ENCODE measurements at regions not wholly inside any gene's neighbourhood (a gene's known extent, or its start where the extent isn't known, plus 50 kb on each side); places are given as distances from the start of the nearest gene placed in this dataset.

- Histone ChIP-seq H3K9me3 (ENCODE audit: control insufficient read depth, low read length) (no peaks in the 10 kb centered on the region), H2BK120ac (ENCODE audit: low read depth, low read length) (no peak overlapping the region), H3K4me1 (ENCODE audit: control insufficient read depth, insufficient read depth, low read depth, low read length) (no peaks in the 10 kb centered on the region), H3K36me3 (ENCODE audit: control insufficient read depth in 1 of 2, insufficient read depth in 2 of 2, low read depth in 1 of 2, low read length in 2 of 2) (peaks cover 4 to 24% of the 10 kb centered on the region in 2 experiments), H3K27ac (ENCODE audit: low read length, poor library complexity, severe bottlenecking) (no peak overlapping the region), H3K27me3 (ENCODE audit: control insufficient read depth in 1 of 2, insufficient read depth in 1 of 2, low read length in 2 of 2) (no peaks in the 10 kb centered on the region), H3K14ac (ENCODE audit: low read length in 2 of 2) (no peak overlapping the region), H3K18ac (ENCODE audit: low read depth in 1 of 2, low read length in 2 of 2) (no peak overlapping the region), H2BK5ac (ENCODE audit: low read depth, low read length, poor library complexity, severe bottlenecking) (no peak overlapping the region), H2BK15ac (ENCODE audit: low read depth, poor library complexity, severe bottlenecking) (no peak overlapping the region), H2AFZ (ENCODE audit: low read depth, low read length) (no peak overlapping the region), H3K4ac (ENCODE audit: low read depth in 1 of 2, low read length in 2 of 2) (no peak overlapping the region), H3K23ac (ENCODE audit: low read length in 2 of 2) (no peak overlapping the region), H3K4me3 (ENCODE audit: insufficient read depth in 1 of 2, low read depth in 1 of 2, low read length in 2 of 2) (no peak overlapping the region), H4K91ac (ENCODE audit: low read length) (no peak overlapping the region), H3K9ac (ENCODE audit: low read length) (no peak overlapping the region), H3K4me2 (ENCODE audit: low read length, poor library complexity, severe bottlenecking) (no peak overlapping the region), H2AK5ac (ENCODE audit: low read length, severe bottlenecking) (no peak overlapping the region), H3K79me1 (replicated peaks; ENCODE audit: low read length, poor library complexity, severe bottlenecking) (peaks cover 25% of the 10 kb centered on the region), H4K8ac (ENCODE audit: low read length) (no peak overlapping the region), H2BK12ac (ENCODE audit: low read length in 2 of 2) (no peak overlapping the region)
- 98% methylated on average over 2 of the region's 4 CpGs for WGBS
- no peak for DNase-seq
Observed at GRCh38 chr13:73996569-73996968, 137.6 kb downstream of the KLF12 start.

GRCh38 chr13:73995736-73996135, 138.5 kb downstream of the KLF12 start:
- WGBS, result 97% methylated on average over 2 of the region's 2 CpGs
- Histone ChIP-seq H2BK15ac (ENCODE audit: low read depth, poor library complexity, severe bottlenecking) (no peak overlapping the region), H2AFZ (ENCODE audit: low read depth, low read length) (no peak overlapping the region), H3K18ac (ENCODE audit: low read depth in 1 of 2, low read length in 2 of 2) (no peak overlapping the region), H2AK5ac (ENCODE audit: low read length, severe bottlenecking) (no peak overlapping the region), H3K9me3 (ENCODE audit: control insufficient read depth, low read length) (no peaks in the 10 kb centered on the region), H4K8ac (ENCODE audit: low read length) (no peak overlapping the region), H3K27ac (ENCODE audit: low read length, poor library complexity, severe bottlenecking) (no peak overlapping the region), H2BK12ac (ENCODE audit: low read length in 2 of 2) (no peak overlapping the region), H4K91ac (ENCODE audit: low read length) (no peak overlapping the region), H3K27me3 (ENCODE audit: control insufficient read depth in 1 of 2, insufficient read depth in 1 of 2, low read length in 2 of 2) (no peaks in the 10 kb centered on the region), H3K23ac (ENCODE audit: low read length in 2 of 2) (no peak overlapping the region), H3K36me3 (ENCODE audit: control insufficient read depth in 1 of 2, insufficient read depth in 2 of 2, low read depth in 1 of 2, low read length in 2 of 2) (peaks cover 4 to 24% of the 10 kb centered on the region in 2 experiments), H3K4ac (ENCODE audit: low read depth in 1 of 2, low read length in 2 of 2) (no peak overlapping the region), H3K79me1 (replicated peaks; ENCODE audit: low read length, poor library complexity, severe bottlenecking) (peaks cover 23% of the 10 kb centered on the region), H2BK5ac (ENCODE audit: low read depth, low read length, poor library complexity, severe bottlenecking) (no peak overlapping the region), H3K4me3 (ENCODE audit: insufficient read depth in 1 of 2, low read depth in 1 of 2, low read length in 2 of 2) (no peak overlapping the region), H3K9ac (ENCODE audit: low read length) (no peak overlapping the region), H3K4me1 (ENCODE audit: control insufficient read depth, insufficient read depth, low read depth, low read length) (no peaks in the 10 kb centered on the region), H3K14ac (ENCODE audit: low read length in 2 of 2) (no peak overlapping the region), H3K4me2 (ENCODE audit: low read length, poor library complexity, severe bottlenecking) (no peak overlapping the region), H2BK120ac (ENCODE audit: low read depth, low read length) (no peak overlapping the region)
- no peak for DNase-seq

- Histone ChIP-seq H3K27me3 (ENCODE audit: control insufficient read depth in 1 of 2, insufficient read depth in 1 of 2, low read length in 2 of 2) (no peaks in the 10 kb centered on the region), H4K91ac (ENCODE audit: low read length) (no peak overlapping the region), H3K36me3 (ENCODE audit: control insufficient read depth in 1 of 2, insufficient read depth in 2 of 2, low read depth in 1 of 2, low read length in 2 of 2) (peaks cover 4 to 24% of the 10 kb centered on the region in 2 experiments), H2BK15ac (ENCODE audit: low read depth, poor library complexity, severe bottlenecking) (no peak overlapping the region), H3K27ac (ENCODE audit: low read length, poor library complexity, severe bottlenecking) (no peak overlapping the region), H3K79me1 (replicated peaks; ENCODE audit: low read length, poor library complexity, severe bottlenecking) (peaks cover 24% of the 10 kb centered on the region), H4K8ac (ENCODE audit: low read length) (no peak overlapping the region), H2AFZ (ENCODE audit: low read depth, low read length) (no peak overlapping the region), H3K9me3 (ENCODE audit: control insufficient read depth, low read length) (no peaks in the 10 kb centered on the region), H3K9ac (ENCODE audit: low read length) (no peak overlapping the region), H2AK5ac (ENCODE audit: low read length, severe bottlenecking) (no peak overlapping the region), H3K18ac (ENCODE audit: low read depth in 1 of 2, low read length in 2 of 2) (no peak overlapping the region), H2BK5ac (ENCODE audit: low read depth, low read length, poor library complexity, severe bottlenecking) (no peak overlapping the region), H3K23ac (ENCODE audit: low read length in 2 of 2) (no peak overlapping the region), H3K4me3 (ENCODE audit: insufficient read depth in 1 of 2, low read depth in 1 of 2, low read length in 2 of 2) (no peak overlapping the region), H3K14ac (ENCODE audit: low read length in 2 of 2) (no peak overlapping the region), H3K4ac (ENCODE audit: low read depth in 1 of 2, low read length in 2 of 2) (no peak overlapping the region), H3K4me2 (ENCODE audit: low read length, poor library complexity, severe bottlenecking) (no peak overlapping the region), H3K4me1 (ENCODE audit: control insufficient read depth, insufficient read depth, low read depth, low read length) (peaks cover 2% of the 10 kb centered on the region), H2BK120ac (ENCODE audit: low read depth, low read length) (no peak overlapping the region), H2BK12ac (ENCODE audit: low read length in 2 of 2) (no peak overlapping the region)
- DNase-seq, result no peak
Observed at GRCh38 chr13:73993661-73994060, 140.5 kb downstream of the KLF12 start.

GRCh38 chr13:73991884-73992283, 142.3 kb downstream of the KLF12 start:
- Histone ChIP-seq H3K9me3 (ENCODE audit: control insufficient read depth, low read length) (no peaks in the 10 kb centered on the region), H3K27ac (ENCODE audit: low read length, poor library complexity, severe bottlenecking) (no peak overlapping the region), H2BK5ac (ENCODE audit: low read depth, low read length, poor library complexity, severe bottlenecking) (no peak overlapping the region), H4K8ac (ENCODE audit: low read length) (no peak overlapping the region), H3K4me1 (ENCODE audit: control insufficient read depth, insufficient read depth, low read depth, low read length) (peaks cover 2% of the 10 kb centered on the region), H3K36me3 (ENCODE audit: control insufficient read depth in 1 of 2, insufficient read depth in 2 of 2, low read depth in 1 of 2, low read length in 2 of 2) (peaks cover 4 to 24% of the 10 kb centered on the region in 2 experiments), H3K9ac (ENCODE audit: low read length) (no peak overlapping the region), H3K23ac (ENCODE audit: low read length in 2 of 2) (no peak overlapping the region), H3K14ac (ENCODE audit: low read length in 2 of 2) (no peak overlapping the region), H2AFZ (ENCODE audit: low read depth, low read length) (no peak overlapping the region), H3K4me3 (ENCODE audit: insufficient read depth in 1 of 2, low read depth in 1 of 2, low read length in 2 of 2) (no peak overlapping the region), H3K18ac (ENCODE audit: low read depth in 1 of 2, low read length in 2 of 2) (no peak overlapping the region), H2AK5ac (ENCODE audit: low read length, severe bottlenecking) (no peak overlapping the region), H3K79me1 (replicated peaks; ENCODE audit: low read length, poor library complexity, severe bottlenecking) (peaks cover 29% of the 10 kb centered on the region), H2BK120ac (ENCODE audit: low read depth, low read length) (no peak overlapping the region), H3K4me2 (ENCODE audit: low read length, poor library complexity, severe bottlenecking) (no peak overlapping the region), H2BK12ac (ENCODE audit: low read length in 2 of 2) (no peak overlapping the region), H4K91ac (ENCODE audit: low read length) (no peak overlapping the region), H2BK15ac (ENCODE audit: low read depth, poor library complexity, severe bottlenecking) (no peak overlapping the region), H3K27me3 (ENCODE audit: control insufficient read depth in 1 of 2, insufficient read depth in 1 of 2, low read length in 2 of 2) (no peaks in the 10 kb centered on the region), H3K4ac (ENCODE audit: low read depth in 1 of 2, low read length in 2 of 2) (no peak overlapping the region)
- DNase-seq, result no peak
- WGBS, result 98% methylated on average over 3 of the region's 3 CpGs

Measured in mesenchymal stem cell (in vitro differentiated cells and primary cell).